Esophagus muscularis mucosa (tissue), 4 donors: ENCODE measurements at regions not wholly inside any gene's neighbourhood (a gene's known extent, or its start where the extent isn't known, plus 50 kb on each side); places are given as distances from the start of the nearest gene placed in this dataset.

Experiments
- DNase-seq: peaks from one replicate; pipeline ENCODE4 v3.0.0-alpha.2; 2017; ENCODE audit errors: extremely low spot score
- H3K27ac ChIP-seq, 4 donors: fragments of 200-600 bp; sonication (generic); replicated peaks in 1 of 4; 1 replicate in 3 of 4; 2 replicates in 1 of 4; pipeline ENCODE4 v1.5.1; 2016 to 2019; ENCODE audit warnings: mild to moderate bottlenecking in 1 of 4
- H3K27me3 ChIP-seq, 4 donors: fragments of 200-600 bp; sonication (generic); one replicate each; pipeline versions ENCODE4 v1.5.1 to v1.6.0; 2016 to 2019
- H3K36me3 ChIP-seq, 4 donors: fragments of 200-600 bp; sonication (generic); one replicate each; pipeline ENCODE4 v1.5.1; 2016 to 2019
- H3K4me1 ChIP-seq, 4 donors: fragments of 200-600 bp; sonication (generic); one replicate each; pipeline ENCODE4 v1.5.1; 2016 to 2019
- H3K4me3 ChIP-seq, 4 donors: fragments of 200-600 bp; sonication (generic); 1 replicate in 2 of 4; 2 replicates in 2 of 4; pipeline ENCODE4 v1.5.1; 2016 to 2019; ENCODE audit warnings: mild to moderate bottlenecking in 4 of 4, moderate library complexity in 1 of 4
- H3K9me3 ChIP-seq, 4 donors: fragments of 200-600 bp; sonication (generic); 1 replicate in 3 of 4; 2 replicates in 1 of 4; pipeline ENCODE4 v1.5.1; 2016 to 2019
- CTCF ChIP-seq, 3 experiments: fragments of 200-600 bp in 2 of 3; fragments of 450-650 bp in 1 of 3; sonication (generic) in 2 of 3; IDR thresholded peaks; one replicate each; pipeline ENCODE4 v1.5.1; 2017 to 2019; ENCODE audit warnings: antibody characterized with exemption in 3 of 3, mild to moderate bottlenecking in 2 of 3, moderate library complexity in 1 of 3
- EP300 ChIP-seq: sonication (generic); formaldehyde crosslinking; IDR thresholded peaks from one replicate; pipeline ENCODE4 v1.6.1; 2017; ENCODE audit warnings: antibody characterized with exemption
- POLR2A ChIP-seq: fragments of 450-650 bp; IDR thresholded peaks from one replicate; pipeline ENCODE4 v1.6.1; 2017; ENCODE audit warnings: antibody characterized with exemption, moderate library complexity, mild to moderate bottlenecking, low read depth
- POLR2AphosphoS5 ChIP-seq, 2 donors: sonication (generic); formaldehyde crosslinking; IDR thresholded peaks; one replicate each; pipeline ENCODE4 v1.6.1; 2017; ENCODE audit warnings: antibody characterized with exemption in 2 of 2
- WGBS: methylation state at CpG from one replicate; pipeline ENCODE4 v1.1.5; 2018; 5-methylcytosine and 5-hydroxymethylcytosine counted together
- intact Hi-C: fragments of 100-400 bp; cut with DNase I; formaldehyde crosslinking; loops from one replicate; pipeline ENCODE4 v1.15.1; 2023

- no peaks in the 10 kb centered on the region for H3K9me3 ChIP-seq
- H3K36me3 ChIP-seq, result no peaks in the 10 kb centered on the region
- 61% methylated on average over 6 of the region's 6 CpGs for WGBS
- no peak for DNase-seq
- intact Hi-C loops, result no loop called here
- H3K4me1 ChIP-seq, result no peaks in the 10 kb centered on the region
- no peak overlapping the region for H3K4me3 ChIP-seq
- TF ChIP-seq CTCF (IDR thresholded peaks at IDR 0.05), result no peak
- TF ChIP-seq POLR2A, result no peak
- TF ChIP-seq EP300, result no peak
- no peak for TF ChIP-seq POLR2AphosphoS5 (IDR thresholded peaks at IDR 0.05)
- no peak overlapping the region for H3K27ac ChIP-seq
- no peaks in the 10 kb centered on the region for H3K27me3 ChIP-seq
Measured at GRCh38 chr6:84618836-84619235, 145.6 kb downstream of the TBX18 start.

GRCh38 chr6:84618046-84618752 lies 146.2 kb downstream of the TBX18 start:
- Histone ChIP-seq H3K9me3 (no peaks in the 10 kb centered on the region), H3K27ac (no peak overlapping the region), H3K4me1 (no peaks in the 10 kb centered on the region), H3K27me3 (no peaks in the 10 kb centered on the region), H3K36me3 (no peaks in the 10 kb centered on the region), H3K4me3 (no peak overlapping the region)
- intact Hi-C loops, result no loop called here
- 75% methylated on average over 8 of the region's 8 CpGs for WGBS
- no peak for DNase-seq
- no peak for TF ChIP-seq EP300
- no peak for TF ChIP-seq POLR2A
- no peak for TF ChIP-seq CTCF (IDR thresholded peaks at IDR 0.05)
- TF ChIP-seq POLR2AphosphoS5 (IDR thresholded peaks at IDR 0.05), result no peak

- WGBS, result 91% methylated on average over 2 of the region's 2 CpGs
- Histone ChIP-seq H3K36me3 (no peaks in the 10 kb centered on the region), H3K27me3 (no peaks in the 10 kb centered on the region), H3K4me1 (no peaks in the 10 kb centered on the region), H3K27ac (no peak overlapping the region), H3K9me3 (no peaks in the 10 kb centered on the region), H3K4me3 (no peak overlapping the region)
- intact Hi-C loops, result no loop called here
- no peak for DNase-seq
- TF ChIP-seq POLR2AphosphoS5 (IDR thresholded peaks at IDR 0.05) (no peak), CTCF (IDR thresholded peaks at IDR 0.05) (no peak), EP300 (no peak), POLR2A (no peak)
Measured at GRCh38 chr6:84615987-84616386, 148.4 kb downstream of the TBX18 start.

- Histone ChIP-seq H3K9me3 (no peaks in the 10 kb centered on the region), H3K36me3 (no peaks in the 10 kb centered on the region), H3K4me1 (no peaks in the 10 kb centered on the region), H3K4me3 (no peak overlapping the region), H3K27ac (no peak overlapping the region), H3K27me3 (no peaks in the 10 kb centered on the region)
- 100% methylated on average over 2 of the region's 2 CpGs for WGBS
- DNase-seq, result no peak
- TF ChIP-seq POLR2AphosphoS5 (IDR thresholded peaks at IDR 0.05), result no peak
- TF ChIP-seq POLR2A, result no peak
- no peak for TF ChIP-seq CTCF (IDR thresholded peaks at IDR 0.05)
- TF ChIP-seq EP300, result no peak
- intact Hi-C loops, result no loop called here
Measured at GRCh38 chr6:84615113-84615850, 149.1 kb downstream of the TBX18 start.

GRCh38 chr6:84606860-84607259 lies 157.5 kb downstream of the TBX18 start:
- intact Hi-C loops, result no loop called here
- TF ChIP-seq POLR2AphosphoS5 (IDR thresholded peaks at IDR 0.05) (no peak), POLR2A (no peak), CTCF (IDR thresholded peaks at IDR 0.05) (no peak), EP300 (no peak)
- no peak for DNase-seq
- H3K36me3 ChIP-seq, result no peaks in the 10 kb centered on the region
- H3K4me3 ChIP-seq, result no peak overlapping the region
- 79% methylated on average over 2 of the region's 2 CpGs for WGBS
- no peak overlapping the region for H3K27ac ChIP-seq
- H3K9me3 ChIP-seq, result no peaks in the 10 kb centered on the region
- H3K4me1 ChIP-seq, result no peaks in the 10 kb centered on the region
- no peaks in the 10 kb centered on the region for H3K27me3 ChIP-seq
